ENCODE measurements at regions not wholly inside any gene's neighbourhood (a gene's known extent, or its start where the extent isn't known, plus 50 kb on each side); places are given as distances from the start of the nearest gene placed in this dataset.

GRCh38 chr13:111458001-111458531, 137.6 kb downstream of the TEX29 start:
- no peak for ATAC-seq (ENCODE audit: low FRiP score)
- no peaks in the 10 kb centered on the region for H3K27me3 ChIP-seq (ENCODE audit: control insufficient read depth in 1 of 2, insufficient read depth in 2 of 2, low read length in 1 of 2)
- intact Hi-C loops (cut with DNase I), result loop anchor here in 1 of 2 donors (10.0 kb wide), 1 partner anchor 393 kb away; no protein-coding TSS in a partner anchor

GRCh38 chr13:111458739-111459138, 138.3 kb downstream of the TEX29 start:
- peaks cover 3% of the 10 kb centered on the region for H3K9me3 ChIP-seq (ENCODE audit: control insufficient read depth, low read length)
- no peak for ATAC-seq (ENCODE audit: low FRiP score)
- 88 to 91% methylated on average over 16 of the region's 16 CpGs for WGBS, 2 donors
- H3K4me3 ChIP-seq (ENCODE audit: low read length in 2 of 2), result no peak overlapping the region
- H3K27ac ChIP-seq (ENCODE audit: low read depth in 1 of 2, low read length in 2 of 2), result no peak overlapping the region
- H3K36me3 ChIP-seq (ENCODE audit: control insufficient read depth in 1 of 2, insufficient read depth in 2 of 2, low read length in 1 of 2), result no peaks in the 10 kb centered on the region
- no peaks in the 10 kb centered on the region for H3K27me3 ChIP-seq (ENCODE audit: control insufficient read depth in 1 of 2, insufficient read depth in 2 of 2, low read length in 1 of 2)
- no peaks in the 10 kb centered on the region for H3K4me1 ChIP-seq (ENCODE audit: control insufficient read depth in 1 of 2, insufficient read depth in 2 of 2, low read length in 2 of 2)
- intact Hi-C loops (cut with DNase I), result loop anchor here in 1 of 2 donors (10.0 kb wide), 1 partner anchor 394 kb away; no protein-coding TSS in a partner anchor
- DNase-seq, result no peak

More at GRCh38 chr13:111458001-111458531, 137.6 kb downstream of the TEX29 start:
- 81 to 90% methylated on average over 12 of the region's 12 CpGs for WGBS, 2 donors
- H3K4me1 ChIP-seq (ENCODE audit: control insufficient read depth in 1 of 2, insufficient read depth in 2 of 2, low read length in 2 of 2), result no peaks in the 10 kb centered on the region
- DNase-seq, result no peak
- H3K36me3 ChIP-seq (ENCODE audit: control insufficient read depth in 1 of 2, insufficient read depth in 2 of 2, low read length in 1 of 2), result no peaks in the 10 kb centered on the region
- no peak overlapping the region for H3K27ac ChIP-seq (ENCODE audit: low read depth in 1 of 2, low read length in 2 of 2)
- no peak overlapping the region for H3K4me3 ChIP-seq (ENCODE audit: low read length in 2 of 2)
- H3K9me3 ChIP-seq (ENCODE audit: control insufficient read depth, low read length), result peaks cover 3% of the 10 kb centered on the region

- peak; percentile 6 for ATAC-seq (ENCODE audit: low FRiP score)
- no peak overlapping the region for H3K27ac ChIP-seq (ENCODE audit: low read depth in 1 of 2, low read length in 2 of 2)
- 73 to 76% methylated on average over 9 of the region's 9 CpGs for WGBS, 2 donors
These were observed 139.5 kb downstream of the TEX29 start for GRCh38 chr13:111459803-111460547.

GRCh38 chr13:111460548-111461444, 140.4 kb downstream of the TEX29 start:
- peak in 1 of 2 donors; percentile 36 for DNase-seq
- peak; percentile 51 for ATAC-seq (ENCODE audit: low FRiP score)
- no peak overlapping the region for H3K27ac ChIP-seq (ENCODE audit: low read depth in 1 of 2, low read length in 2 of 2)
- H3K36me3 ChIP-seq (ENCODE audit: control insufficient read depth in 1 of 2, insufficient read depth in 2 of 2, low read length in 1 of 2), result no peaks in the 10 kb centered on the region
- WGBS, 2 donors, result 41 to 42% methylated on average over 22 of the region's 22 CpGs
- no peak overlapping the region for H3K4me3 ChIP-seq (ENCODE audit: low read length in 2 of 2)
- no peaks in the 10 kb centered on the region for H3K27me3 ChIP-seq (ENCODE audit: control insufficient read depth in 1 of 2, insufficient read depth in 2 of 2, low read length in 1 of 2)
- H3K9me3 ChIP-seq (ENCODE audit: control insufficient read depth, low read length), result peaks cover 3% of the 10 kb centered on the region
- no peaks in the 10 kb centered on the region for H3K4me1 ChIP-seq (ENCODE audit: control insufficient read depth in 1 of 2, insufficient read depth in 2 of 2, low read length in 2 of 2)
- intact Hi-C loops (cut with DNase I), result no loop called here

More at GRCh38 chr13:111459803-111460547, 139.5 kb downstream of the TEX29 start:
- no peaks in the 10 kb centered on the region for H3K36me3 ChIP-seq (ENCODE audit: control insufficient read depth in 1 of 2, insufficient read depth in 2 of 2, low read length in 1 of 2)
- no peaks in the 10 kb centered on the region for H3K4me1 ChIP-seq (ENCODE audit: control insufficient read depth in 1 of 2, insufficient read depth in 2 of 2, low read length in 2 of 2)
- H3K4me3 ChIP-seq (ENCODE audit: low read length in 2 of 2), result no peak overlapping the region
- peaks cover 3% of the 10 kb centered on the region for H3K9me3 ChIP-seq (ENCODE audit: control insufficient read depth, low read length)
- H3K27me3 ChIP-seq (ENCODE audit: control insufficient read depth in 1 of 2, insufficient read depth in 2 of 2, low read length in 1 of 2), result no peaks in the 10 kb centered on the region
- peak in 1 of 2 donors; percentile 57 for DNase-seq
- intact Hi-C loops (cut with DNase I), result loop anchor here in 1 of 2 donors (10.0 kb wide), 1 partner anchor 395 kb away; no protein-coding TSS in a partner anchor

- H3K4me3 ChIP-seq (ENCODE audit: low read length in 2 of 2), result no peak overlapping the region
- no peak for DNase-seq
- H3K36me3 ChIP-seq (ENCODE audit: control insufficient read depth in 1 of 2, insufficient read depth in 2 of 2, low read length in 1 of 2), result no peaks in the 10 kb centered on the region
- WGBS, 2 donors, result 63 to 68% methylated on average over 13 to 15 of the region's 15 CpGs
- intact Hi-C loops (cut with DNase I), result no loop called here
- no peaks in the 10 kb centered on the region for H3K27me3 ChIP-seq (ENCODE audit: control insufficient read depth in 1 of 2, insufficient read depth in 2 of 2, low read length in 1 of 2)
- no peaks in the 10 kb centered on the region for H3K9me3 ChIP-seq (ENCODE audit: control insufficient read depth, low read length)
- no peak for ATAC-seq (ENCODE audit: low FRiP score)
- no peaks in the 10 kb centered on the region for H3K4me1 ChIP-seq (ENCODE audit: control insufficient read depth in 1 of 2, insufficient read depth in 2 of 2, low read length in 2 of 2)
- no peak overlapping the region for H3K27ac ChIP-seq (ENCODE audit: low read depth in 1 of 2, low read length in 2 of 2)
These were observed 141.2 kb downstream of the TEX29 start for GRCh38 chr13:111461445-111462149.

GRCh38 chr13:111462221-111462764, 141.9 kb downstream of the TEX29 start:
- intact Hi-C loops (cut with DNase I), result no loop called here
- WGBS, 2 donors, result 77 to 80% methylated on average over 14 of the region's 14 CpGs
- H3K4me3 ChIP-seq (ENCODE audit: low read length in 2 of 2), result no peak overlapping the region

GRCh38 chr13:111462944-111463343, 142.5 kb downstream of the TEX29 start:
- DNase-seq (no peak), ATAC-seq (ENCODE audit: low FRiP score) (no peak)
- Histone ChIP-seq H3K27me3 (ENCODE audit: control insufficient read depth in 1 of 2, insufficient read depth in 2 of 2, low read length in 1 of 2) (no peaks in the 10 kb centered on the region), H3K4me3 (ENCODE audit: low read length in 2 of 2) (no peak overlapping the region), H3K36me3 (ENCODE audit: control insufficient read depth in 1 of 2, insufficient read depth in 2 of 2, low read length in 1 of 2) (no peaks in the 10 kb centered on the region), H3K4me1 (ENCODE audit: control insufficient read depth in 1 of 2, insufficient read depth in 2 of 2, low read length in 2 of 2) (no peaks in the 10 kb centered on the region), H3K27ac (ENCODE audit: low read depth in 1 of 2, low read length in 2 of 2) (no peak overlapping the region), H3K9me3 (ENCODE audit: control insufficient read depth, low read length) (no peaks in the 10 kb centered on the region)
- intact Hi-C loops (cut with DNase I), result no loop called here
- 78 to 79% methylated on average over 6 of the region's 6 CpGs for WGBS, 2 donors

More at GRCh38 chr13:111462221-111462764, 141.9 kb downstream of the TEX29 start:
- Histone ChIP-seq H3K27me3 (ENCODE audit: control insufficient read depth in 1 of 2, insufficient read depth in 2 of 2, low read length in 1 of 2) (no peaks in the 10 kb centered on the region), H3K4me1 (ENCODE audit: control insufficient read depth in 1 of 2, insufficient read depth in 2 of 2, low read length in 2 of 2) (no peaks in the 10 kb centered on the region), H3K36me3 (ENCODE audit: control insufficient read depth in 1 of 2, insufficient read depth in 2 of 2, low read length in 1 of 2) (no peaks in the 10 kb centered on the region), H3K27ac (ENCODE audit: low read depth in 1 of 2, low read length in 2 of 2) (no peak overlapping the region), H3K9me3 (ENCODE audit: control insufficient read depth, low read length) (no peaks in the 10 kb centered on the region)
- no peak for DNase-seq
- no peak for ATAC-seq (ENCODE audit: low FRiP score)

All from aorta (tissue), 5 donors.